T-helper 1 cell treated with Interleukin-12 subunit alpha and Interleukin-12 subunit beta and Interleukin-4 antibody, amounts not matched to agents 30 μg/mL and 1 μg/mL, for 36 hours (primary cell): ENCODE measurements at regions not wholly inside any gene's neighbourhood (a gene's known extent, or its start where the extent isn't known, plus 50 kb on each side); places are given as distances from the start of the nearest gene placed in this dataset.
"Not testable (repeated sequence)": the region's sequence is repeated elsewhere in the genome, so short reads cannot be mapped to it uniquely, and the experiment has no call there.

Experiments
- H3K27ac Mint-ChIP-seq: one replicate; pipeline ENCODE4 v1.8.0; 2021; ENCODE audit warnings: mild to moderate bottlenecking, mixed read lengths
- H3K27me3 Mint-ChIP-seq: one replicate; pipeline ENCODE4 v1.8.0; 2021; ENCODE audit warnings: low read depth, mixed read lengths
- H3K36me3 Mint-ChIP-seq: one replicate; pipeline ENCODE4 v1.8.0; 2021; ENCODE audit warnings: low read depth, mixed read lengths
- H3K4me1 Mint-ChIP-seq: one replicate; pipeline ENCODE4 v1.8.0; 2021; ENCODE audit warnings: low read depth, mixed read lengths
- H3K4me3 Mint-ChIP-seq: one replicate; pipeline ENCODE4 v1.8.0; 2021; ENCODE audit warnings: mild to moderate bottlenecking, moderate library complexity, mixed read lengths
- H3K9me3 Mint-ChIP-seq: one replicate; pipeline ENCODE4 v1.8.0; 2021; ENCODE audit warnings: mixed read lengths

- not testable (repeated sequence) for H3K27ac Mint-ChIP-seq, H3K4me3 Mint-ChIP-seq
- Mint-ChIP-seq H3K9me3 (peaks cover 27% of the 10 kb centered on the region), H3K4me1 (peaks cover 13% of the 10 kb centered on the region), H3K36me3 (peaks cover 15% of the 10 kb centered on the region), H3K27me3 (peaks cover 54% of the 10 kb centered on the region)
Measured at GRCh38 chr15:69769336-69769735, 316.7 kb downstream of the RPLP1 start.

- Mint-ChIP-seq H3K36me3 (peaks cover 18% of the 10 kb centered on the region), H3K27me3 (peaks cover 72% of the 10 kb centered on the region), H3K9me3 (peaks cover 34% of the 10 kb centered on the region)
- not testable (repeated sequence) for H3K4me1 Mint-ChIP-seq, H3K4me3 Mint-ChIP-seq, H3K27ac Mint-ChIP-seq
Measured at GRCh38 chr15:69774258-69774657, 321.6 kb downstream of the RPLP1 start.

GRCh38 chr15:69774711-69775110 is 322.1 kb downstream of the RPLP1 start:
- Mint-ChIP-seq H3K36me3 (peaks cover 17% of the 10 kb centered on the region), H3K27me3 (peaks cover 71% of the 10 kb centered on the region), H3K9me3 (peaks cover 34% of the 10 kb centered on the region)
- not testable (repeated sequence) for H3K4me3 Mint-ChIP-seq, H3K27ac Mint-ChIP-seq, H3K4me1 Mint-ChIP-seq

- H3K4me3 Mint-ChIP-seq, result no peak overlapping the region
- peaks cover 7% of the 10 kb centered on the region for H3K4me1 Mint-ChIP-seq
- H3K27ac Mint-ChIP-seq, result no peak overlapping the region
- peaks cover 15% of the 10 kb centered on the region for H3K9me3 Mint-ChIP-seq
- H3K36me3 Mint-ChIP-seq, result peaks cover 2% of the 10 kb centered on the region
- peaks cover 70% of the 10 kb centered on the region for H3K27me3 Mint-ChIP-seq
Measured at GRCh38 chr15:69777356-69777755, 320.4 kb downstream of the TLE3 start.

DNA sequence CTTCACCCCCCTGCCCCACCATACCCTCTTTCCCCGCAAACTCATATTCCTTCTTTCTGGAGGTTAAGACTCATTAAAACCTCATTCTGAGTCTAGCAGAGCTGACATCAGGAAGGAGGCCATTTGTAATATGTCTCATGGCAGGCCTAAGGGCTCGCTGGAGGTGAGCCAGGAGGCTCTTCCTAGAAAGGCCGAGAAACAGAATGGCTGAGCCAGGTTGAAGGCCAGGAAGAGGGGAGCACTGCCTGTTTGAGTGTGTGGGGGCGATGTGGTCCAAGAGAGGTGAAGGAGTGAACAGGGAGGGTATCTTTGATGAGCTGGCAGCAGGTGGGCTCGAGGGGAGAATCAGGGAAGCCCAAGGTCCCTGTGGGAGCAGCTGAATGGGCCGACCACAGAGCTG is 317.3 kb downstream of the TLE3 start:
- H3K4me3 Mint-ChIP-seq, result no peak overlapping the region
- H3K9me3 Mint-ChIP-seq, result peaks cover 11% of the 10 kb centered on the region
- peaks cover 8% of the 10 kb centered on the region for H3K4me1 Mint-ChIP-seq
- no peak overlapping the region for H3K27ac Mint-ChIP-seq
- H3K36me3 Mint-ChIP-seq, result no peaks in the 10 kb centered on the region
- peaks cover 78% of the 10 kb centered on the region for H3K27me3 Mint-ChIP-seq

DNA sequence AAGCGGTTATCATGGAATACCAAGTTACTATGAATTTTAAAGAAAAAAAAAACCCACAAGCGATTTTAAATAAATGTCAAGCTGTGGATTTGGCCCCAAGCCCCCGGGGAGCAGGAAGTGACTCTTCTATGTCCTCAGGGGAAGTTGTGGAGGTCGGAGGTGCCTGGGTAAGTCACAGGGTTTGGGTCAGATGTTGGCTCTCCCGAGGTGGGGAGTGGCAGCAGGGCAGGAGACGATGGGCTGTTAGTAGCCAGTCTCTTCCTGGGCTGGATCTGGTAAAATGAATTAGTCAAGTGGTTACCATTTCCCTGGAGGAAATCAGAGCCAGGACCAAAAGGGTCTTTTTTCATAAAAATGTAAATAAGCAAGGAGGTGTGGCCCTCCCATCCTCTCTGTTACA is 316.7 kb downstream of the TLE3 start:
- Mint-ChIP-seq H3K27me3 (peaks cover 73% of the 10 kb centered on the region), H3K9me3 (peaks cover 10% of the 10 kb centered on the region), H3K36me3 (no peaks in the 10 kb centered on the region), H3K27ac (no peak overlapping the region), H3K4me1 (peaks cover 8% of the 10 kb centered on the region), H3K4me3 (no peak overlapping the region)

GRCh38 chr15:69781411-69782125 is 316.1 kb downstream of the TLE3 start:
- H3K27me3 Mint-ChIP-seq, result peaks cover 72% of the 10 kb centered on the region
- peaks cover 8% of the 10 kb centered on the region for H3K4me1 Mint-ChIP-seq
- no peak overlapping the region for H3K27ac Mint-ChIP-seq
- H3K36me3 Mint-ChIP-seq, result no peaks in the 10 kb centered on the region
- H3K9me3 Mint-ChIP-seq, result peaks cover 10% of the 10 kb centered on the region
- no peak overlapping the region for H3K4me3 Mint-ChIP-seq

GRCh38 chr15:69782139-69782658 is 315.5 kb downstream of the TLE3 start:
- peaks cover 72% of the 10 kb centered on the region for H3K27me3 Mint-ChIP-seq
- H3K9me3 Mint-ChIP-seq, result peaks cover 8% of the 10 kb centered on the region
- H3K36me3 Mint-ChIP-seq, result no peaks in the 10 kb centered on the region
- H3K4me3 Mint-ChIP-seq, result no peak overlapping the region
- peaks cover 8% of the 10 kb centered on the region for H3K4me1 Mint-ChIP-seq
- no peak overlapping the region for H3K27ac Mint-ChIP-seq

DNA sequence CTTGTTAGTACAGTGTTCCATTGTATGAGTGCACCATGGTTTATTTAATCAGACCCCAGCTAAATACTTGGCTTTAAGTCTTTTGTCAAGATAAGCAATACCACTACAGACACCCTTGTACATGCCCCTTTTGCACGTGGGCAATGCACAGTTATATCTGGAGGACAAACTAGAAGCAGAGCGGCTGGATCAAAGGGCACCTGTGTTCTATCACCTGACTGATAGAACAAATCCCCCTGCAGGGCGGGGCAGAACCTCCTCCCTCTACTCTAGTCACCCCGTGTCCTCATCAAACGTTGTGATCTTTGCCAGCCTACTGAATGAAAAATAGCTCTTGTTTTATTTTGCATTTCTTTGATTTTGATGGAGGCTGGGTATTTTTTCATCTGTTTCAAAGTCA is 314.9 kb downstream of the TLE3 start:
- Mint-ChIP-seq H3K4me1 (peaks cover 8% of the 10 kb centered on the region), H3K27me3 (peaks cover 66% of the 10 kb centered on the region), H3K4me3 (no peak overlapping the region), H3K9me3 (peaks cover 3% of the 10 kb centered on the region), H3K36me3 (no peaks in the 10 kb centered on the region), H3K27ac (no peak overlapping the region)

DNA sequence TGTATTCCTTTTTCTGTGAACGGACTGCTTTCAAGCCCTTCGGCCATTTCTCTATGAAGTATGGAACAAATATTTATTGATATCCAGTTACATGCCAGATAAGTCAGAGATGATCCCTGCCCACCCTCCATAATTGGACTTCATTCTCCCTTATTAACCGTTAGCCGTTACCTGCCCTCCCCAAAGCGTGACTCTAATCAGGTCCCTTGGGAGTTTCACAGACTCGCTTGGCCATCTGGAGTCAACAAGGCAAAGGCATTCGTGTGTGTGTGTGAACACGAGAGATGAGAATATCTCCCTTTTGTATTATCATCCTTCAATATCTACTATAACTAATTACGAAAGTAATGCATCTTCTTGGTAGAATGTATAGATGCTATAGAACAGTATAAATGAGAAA is 314.5 kb downstream of the TLE3 start:
- no peak overlapping the region for H3K4me3 Mint-ChIP-seq
- H3K27me3 Mint-ChIP-seq, result peaks cover 62% of the 10 kb centered on the region

GRCh38 chr15:69784798-69785566 is 312.7 kb downstream of the TLE3 start:
- peaks cover 53% of the 10 kb centered on the region for H3K27me3 Mint-ChIP-seq
- no peak overlapping the region for H3K27ac Mint-ChIP-seq
- H3K4me1 Mint-ChIP-seq, result peaks cover 8% of the 10 kb centered on the region
- no peak overlapping the region for H3K4me3 Mint-ChIP-seq
- no peaks in the 10 kb centered on the region for H3K9me3 Mint-ChIP-seq
- H3K36me3 Mint-ChIP-seq, result no peaks in the 10 kb centered on the region

More for the DNA sequence above, 314.5 kb downstream of the TLE3 start:
- Mint-ChIP-seq H3K9me3 (peaks cover 3% of the 10 kb centered on the region), H3K36me3 (no peaks in the 10 kb centered on the region), H3K4me1 (peaks cover 8% of the 10 kb centered on the region), H3K27ac (no peak overlapping the region)

DNA sequence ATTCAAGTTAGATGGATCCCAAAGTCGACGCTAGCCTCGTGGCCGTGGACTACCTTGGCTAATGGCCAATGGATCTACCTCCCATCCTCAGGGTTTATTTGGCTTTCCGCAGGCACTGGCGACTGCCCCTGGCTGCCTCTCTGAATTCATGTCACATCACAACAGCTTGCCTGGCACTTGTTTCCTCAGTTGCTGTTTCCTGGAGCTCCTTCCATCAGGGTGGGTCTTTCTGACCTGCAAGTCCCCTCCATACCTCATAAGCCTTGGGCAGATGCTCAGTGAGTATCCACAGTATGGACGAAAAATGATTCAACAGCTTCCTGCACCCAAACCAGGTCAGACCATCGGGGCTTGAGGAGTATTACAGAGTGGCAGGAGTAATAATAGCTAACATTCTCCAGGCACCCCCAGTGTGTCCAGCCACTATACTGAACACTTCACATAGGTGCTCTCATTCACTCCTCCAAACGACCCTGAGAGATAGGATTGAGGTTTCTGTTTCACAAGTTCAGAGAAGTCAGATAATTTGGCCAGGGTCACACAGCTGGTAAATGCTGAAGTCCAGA is 311.5 kb downstream of the TLE3 start:
- Mint-ChIP-seq H3K4me1 (peaks cover 8% of the 10 kb centered on the region), H3K27me3 (peaks cover 54% of the 10 kb centered on the region)

GRCh38 chr15:69787791-69788190 is 309.9 kb downstream of the TLE3 start:
- H3K27ac Mint-ChIP-seq, result no peak overlapping the region
- peaks cover 13% of the 10 kb centered on the region for H3K9me3 Mint-ChIP-seq
- no peak overlapping the region for H3K4me3 Mint-ChIP-seq
- H3K4me1 Mint-ChIP-seq, result no peaks in the 10 kb centered on the region
- H3K27me3 Mint-ChIP-seq, result peaks cover 50% of the 10 kb centered on the region
- H3K36me3 Mint-ChIP-seq, result no peaks in the 10 kb centered on the region

More for the DNA sequence above, 311.5 kb downstream of the TLE3 start:
- Mint-ChIP-seq H3K36me3 (no peaks in the 10 kb centered on the region), H3K27ac (no peak overlapping the region), H3K4me3 (no peak overlapping the region), H3K9me3 (peaks cover 5% of the 10 kb centered on the region)

GRCh38 chr15:69789648-69790393 is 307.9 kb downstream of the TLE3 start:
- H3K27me3 Mint-ChIP-seq, result peaks cover 41% of the 10 kb centered on the region
- H3K27ac Mint-ChIP-seq, result no peak overlapping the region
- H3K36me3 Mint-ChIP-seq, result no peaks in the 10 kb centered on the region
- no peaks in the 10 kb centered on the region for H3K4me1 Mint-ChIP-seq
- no peak overlapping the region for H3K4me3 Mint-ChIP-seq
- peaks cover 13% of the 10 kb centered on the region for H3K9me3 Mint-ChIP-seq
